ENCODE measurements at regions not wholly inside any gene's neighbourhood (a gene's known extent, or its start where the extent isn't known, plus 50 kb on each side); places are given as distances from the start of the nearest gene placed in this dataset.

- no peak for TF ChIP-seq CTCF (IDR thresholded peaks at IDR 0.05)
- no peak for TF ChIP-seq POLR2A (IDR thresholded peaks at IDR 0.05)
These were observed 178.5 kb upstream of the UGT8 start for GRCh38 chr4:114420069-114420468.

All from esophagus squamous epithelium (tissue), 4 donors.